Uterus (tissue), 2 donors: ENCODE measurements at regions not wholly inside any gene's neighbourhood (a gene's known extent, or its start where the extent isn't known, plus 50 kb on each side); places are given as distances from the start of the nearest gene placed in this dataset.

Experiments used
- CTCF ChIP-seq, 4 experiments: fragments of 200-600 bp in 2 of 4; fragments of 450-650 bp in 2 of 4; sonication (generic) in 2 of 4; IDR thresholded peaks; one replicate each; pipeline ENCODE4 v1.5.1; 2016 to 2019; ENCODE audit warnings: antibody characterized with exemption in 4 of 4, mild to moderate bottlenecking in 2 of 4, moderate library complexity in 1 of 4
- POLR2A ChIP-seq, 2 donors: fragments of 450-650 bp; IDR thresholded peaks; one replicate each; pipeline ENCODE4 v1.6.1; 2016; ENCODE audit warnings: antibody characterized with exemption in 2 of 2, mild to moderate bottlenecking in 1 of 2, moderate library complexity in 1 of 2

DNA sequence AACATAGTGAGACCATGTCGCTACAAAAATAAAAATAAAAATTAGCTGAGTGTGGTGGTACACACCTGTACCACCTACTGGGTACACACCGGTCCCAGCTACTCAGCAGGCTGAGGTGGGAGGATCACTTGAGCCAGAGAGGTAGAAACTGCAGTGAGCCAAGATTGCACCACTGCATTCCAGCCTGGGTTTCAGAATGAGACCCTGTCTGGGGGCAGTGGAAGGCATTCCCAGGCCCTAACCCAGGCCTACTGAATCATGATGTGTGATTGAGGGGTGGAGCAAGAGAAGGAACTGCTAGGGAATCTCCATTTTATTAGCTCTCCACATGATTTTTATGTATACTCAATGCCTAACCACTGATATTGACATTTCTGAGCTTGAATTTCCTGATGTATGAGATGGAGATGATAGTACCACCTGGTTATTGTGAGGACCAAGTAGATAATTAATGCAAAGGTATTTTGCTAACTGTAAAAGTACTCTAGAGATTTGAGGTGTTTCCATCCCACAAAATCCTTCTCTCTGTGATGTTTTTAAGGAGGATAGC lies 169.5 kb upstream of the UMPS start:
- TF ChIP-seq CTCF (IDR thresholded peaks at IDR 0.05) (no peak), POLR2A (IDR thresholded peaks at IDR 0.05) (no peak)
